ENCODE measurements at regions not wholly inside any gene's neighbourhood (a gene's known extent, or its start where the extent isn't known, plus 50 kb on each side); places are given as distances from the start of the nearest gene placed in this dataset.

DNA sequence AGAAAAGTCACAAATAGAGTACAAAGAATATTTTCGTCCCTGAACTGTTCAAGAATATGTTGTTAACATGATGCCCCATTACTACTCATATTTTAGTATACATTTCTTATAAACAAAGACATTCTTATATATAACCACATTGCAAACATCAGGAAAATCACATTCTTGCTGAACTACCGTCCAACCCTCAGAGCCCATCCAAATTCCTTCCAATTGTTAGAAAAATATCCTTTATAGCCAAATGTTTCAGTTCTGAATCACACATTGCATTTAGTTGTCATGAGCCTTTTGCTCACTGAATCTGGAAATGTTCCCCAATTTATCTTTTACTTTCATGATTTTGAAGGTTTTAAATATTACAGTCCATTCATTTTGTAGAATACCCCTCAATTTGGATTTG, 467.8 kb upstream of the ARGLU1 start:
- Histone ChIP-seq H3K4me3 (no peak overlapping the region), H4K20me1 (ENCODE audit: insufficient read depth, poor library complexity, severe bottlenecking) (no peaks in the 10 kb centered on the region), H3K27me3 (no peaks in the 10 kb centered on the region), H3K4me1 (ENCODE audit: insufficient read depth) (peaks cover 4% of the 10 kb centered on the region), H3K27ac (no peak overlapping the region), H3K4me2 (no peak overlapping the region), H3K79me2 (no peaks in the 10 kb centered on the region), H3K9me3 (ENCODE audit: low read depth) (no peaks in the 10 kb centered on the region), H2AFZ (no peak overlapping the region), H3K9me2 (replicated peaks; ENCODE audit: insufficient read depth) (no peaks in the 10 kb centered on the region), H3K36me3 (replicated peaks; ENCODE audit: insufficient read depth, low read depth) (no peaks in the 10 kb centered on the region)
- DNase-seq (ENCODE audit: low spot score): no peak
- TF ChIP-seq, protein P1, sequence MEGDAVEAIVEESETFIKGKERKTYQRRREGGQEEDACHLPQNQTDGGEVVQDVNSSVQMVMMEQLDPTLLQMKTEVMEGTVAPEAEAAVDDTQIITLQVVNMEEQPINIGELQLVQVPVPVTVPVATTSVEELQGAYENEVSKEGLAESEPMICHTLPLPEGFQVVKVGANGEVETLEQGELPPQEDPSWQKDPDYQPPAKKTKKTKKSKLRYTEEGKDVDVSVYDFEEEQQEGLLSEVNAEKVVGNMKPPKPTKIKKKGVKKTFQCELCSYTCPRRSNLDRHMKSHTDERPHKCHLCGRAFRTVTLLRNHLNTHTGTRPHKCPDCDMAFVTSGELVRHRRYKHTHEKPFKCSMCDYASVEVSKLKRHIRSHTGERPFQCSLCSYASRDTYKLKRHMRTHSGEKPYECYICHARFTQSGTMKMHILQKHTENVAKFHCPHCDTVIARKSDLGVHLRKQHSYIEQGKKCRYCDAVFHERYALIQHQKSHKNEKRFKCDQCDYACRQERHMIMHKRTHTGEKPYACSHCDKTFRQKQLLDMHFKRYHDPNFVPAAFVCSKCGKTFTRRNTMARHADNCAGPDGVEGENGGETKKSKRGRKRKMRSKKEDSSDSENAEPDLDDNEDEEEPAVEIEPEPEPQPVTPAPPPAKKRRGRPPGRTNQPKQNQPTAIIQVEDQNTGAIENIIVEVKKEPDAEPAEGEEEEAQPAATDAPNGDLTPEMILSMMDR (IDR thresholded peaks at IDR 0.05; ENCODE audit: poor library complexity): no peak
- no peak for TF ChIP-seq EZH2 (IDR thresholded peaks at IDR 0.05; ENCODE audit: borderline replicate concordance)
- no peak for TF ChIP-seq EZH2phosphoT487 (IDR thresholded peaks at IDR 0.05; ENCODE audit: low read depth, severe bottlenecking, unreplicated experiment)
- 69% methylated on average over 2 of the region's 2 CpGs for WGBS (ENCODE audit: low lambda C conversion rate, missing lambda C conversion rate)

DNA sequence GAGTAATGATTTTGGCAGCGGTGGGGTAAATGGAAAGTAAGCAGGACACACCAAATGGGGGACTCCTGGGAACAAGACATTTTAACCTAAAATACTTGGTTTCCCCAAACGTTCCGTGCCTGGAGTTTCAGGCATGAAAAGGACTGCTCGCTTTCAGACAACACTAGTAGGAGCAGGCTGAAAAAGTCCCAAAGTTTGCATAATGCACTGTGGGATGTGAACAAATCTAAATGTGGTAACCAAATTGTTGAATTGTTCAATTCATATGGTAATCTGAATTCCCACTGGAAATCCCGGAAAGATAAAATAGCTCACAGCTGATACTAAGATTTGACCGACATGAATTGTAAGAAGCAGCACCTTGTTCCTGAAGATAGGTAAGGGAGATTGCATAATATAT, 467.2 kb upstream of the ARGLU1 start:
- Histone ChIP-seq H3K4me2 (no peak overlapping the region), H3K27ac (no peak overlapping the region), H3K9me2 (replicated peaks; ENCODE audit: insufficient read depth) (no peaks in the 10 kb centered on the region), H3K4me1 (ENCODE audit: insufficient read depth) (peaks cover 4% of the 10 kb centered on the region), H3K4me3 (no peak overlapping the region), H3K27me3 (no peaks in the 10 kb centered on the region), H3K36me3 (replicated peaks; ENCODE audit: insufficient read depth, low read depth) (no peaks in the 10 kb centered on the region), H2AFZ (no peak overlapping the region), H3K9me3 (ENCODE audit: low read depth) (no peaks in the 10 kb centered on the region), H3K79me2 (no peaks in the 10 kb centered on the region), H4K20me1 (ENCODE audit: insufficient read depth, poor library complexity, severe bottlenecking) (no peaks in the 10 kb centered on the region)
- TF ChIP-seq EZH2phosphoT487 (IDR thresholded peaks at IDR 0.05; ENCODE audit: low read depth, severe bottlenecking, unreplicated experiment) (no peak), EZH2 (IDR thresholded peaks at IDR 0.05; ENCODE audit: borderline replicate concordance) (no peak)
- TF ChIP-seq, protein P1 (IDR thresholded peaks at IDR 0.05; ENCODE audit: poor library complexity): no peak
- 93% methylated on average over 6 of the region's 6 CpGs for WGBS (ENCODE audit: low lambda C conversion rate, missing lambda C conversion rate)
- DNase-seq (ENCODE audit: low spot score): no peak

DNA sequence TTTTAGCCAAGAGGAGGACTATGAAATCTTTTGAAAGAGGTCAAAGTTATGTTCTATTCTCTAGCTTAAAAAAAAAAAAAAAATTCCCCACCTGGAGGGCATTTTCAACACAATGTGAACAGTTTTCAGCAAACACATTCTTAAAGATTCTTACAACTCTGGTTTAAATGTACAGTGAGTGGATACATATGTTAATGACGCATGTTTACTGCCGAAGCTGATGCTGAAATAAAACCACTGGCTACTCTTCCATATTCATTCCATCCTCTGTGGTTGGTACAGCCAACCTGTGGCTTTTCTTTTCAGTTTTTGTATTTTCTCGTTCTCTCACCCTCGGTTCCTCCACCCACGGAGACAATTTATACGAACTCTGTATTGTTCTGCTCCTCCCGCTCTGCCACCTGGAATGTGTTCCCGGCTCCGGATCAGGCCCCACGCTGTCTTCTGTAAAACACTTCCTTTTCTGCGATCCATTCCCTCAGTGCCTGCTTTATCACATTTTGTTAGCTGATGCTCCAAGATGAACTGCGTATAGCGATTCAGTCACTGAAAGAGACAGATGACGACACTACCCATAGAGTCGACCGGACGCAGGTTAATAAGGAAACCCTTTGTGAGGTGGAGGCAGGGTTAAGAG, 466.4 kb upstream of the ARGLU1 start:
- H4K20me1 ChIP-seq (ENCODE audit: insufficient read depth, poor library complexity, severe bottlenecking): no peaks in the 10 kb centered on the region
- no peak overlapping the region for H3K27ac ChIP-seq
- TF ChIP-seq EZH2phosphoT487 (IDR thresholded peaks at IDR 0.05; ENCODE audit: low read depth, severe bottlenecking, unreplicated experiment) (no peak), EZH2 (IDR thresholded peaks at IDR 0.05; ENCODE audit: borderline replicate concordance) (no peak)
- TF ChIP-seq, protein P1 (IDR thresholded peaks at IDR 0.05; ENCODE audit: poor library complexity): no peak
- no peaks in the 10 kb centered on the region for H3K79me2 ChIP-seq
- H3K9me2 ChIP-seq (replicated peaks; ENCODE audit: insufficient read depth): no peaks in the 10 kb centered on the region
- H3K4me1 ChIP-seq (ENCODE audit: insufficient read depth): peaks cover 4% of the 10 kb centered on the region
- H3K4me3 ChIP-seq: no peak overlapping the region
- H3K4me2 ChIP-seq: no peak overlapping the region
- H3K36me3 ChIP-seq (replicated peaks; ENCODE audit: insufficient read depth, low read depth): no peaks in the 10 kb centered on the region
- no peak overlapping the region for H2AFZ ChIP-seq
- DNase-seq (ENCODE audit: low spot score): no peak
- 82% methylated on average over 17 of the region's 17 CpGs for WGBS (ENCODE audit: low lambda C conversion rate, missing lambda C conversion rate)
- no peaks in the 10 kb centered on the region for H3K9me3 ChIP-seq (ENCODE audit: low read depth)
- no peaks in the 10 kb centered on the region for H3K27me3 ChIP-seq

Measured in hepatocyte (in vitro differentiated cells).